Activated T-cell treated with anti-CD3 and anti-CD28 coated beads for 48 hours (primary cell): ENCODE measurements at regions not wholly inside any gene's neighbourhood (a gene's known extent, or its start where the extent isn't known, plus 50 kb on each side); places are given as distances from the start of the nearest gene placed in this dataset.

Experiments
- DNase-seq: peaks from one replicate; pipeline ENCODE4 v3.0.0-alpha.2; 2020; ENCODE audit warnings: low read depth

DNA sequence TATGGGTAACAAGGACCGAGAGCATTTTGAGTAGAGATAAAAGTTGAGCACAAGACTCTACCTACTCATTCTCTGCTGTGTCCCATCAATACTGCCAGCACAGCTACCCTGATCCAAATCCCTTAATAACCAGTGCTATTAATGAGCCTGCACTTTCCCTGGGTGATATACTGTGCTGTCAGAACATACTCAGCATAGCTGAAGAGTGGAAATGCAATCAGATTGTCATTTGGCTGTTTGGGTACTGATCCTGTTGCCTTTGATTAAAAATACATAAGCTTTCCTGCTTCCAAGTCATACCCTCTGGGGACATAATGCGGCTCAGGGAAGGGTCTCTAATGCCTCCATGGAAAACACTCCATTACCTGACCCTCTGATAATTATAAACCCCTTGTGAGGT is 917.5 kb downstream of the SQOR start:
- DNase-seq: no peak

DNA sequence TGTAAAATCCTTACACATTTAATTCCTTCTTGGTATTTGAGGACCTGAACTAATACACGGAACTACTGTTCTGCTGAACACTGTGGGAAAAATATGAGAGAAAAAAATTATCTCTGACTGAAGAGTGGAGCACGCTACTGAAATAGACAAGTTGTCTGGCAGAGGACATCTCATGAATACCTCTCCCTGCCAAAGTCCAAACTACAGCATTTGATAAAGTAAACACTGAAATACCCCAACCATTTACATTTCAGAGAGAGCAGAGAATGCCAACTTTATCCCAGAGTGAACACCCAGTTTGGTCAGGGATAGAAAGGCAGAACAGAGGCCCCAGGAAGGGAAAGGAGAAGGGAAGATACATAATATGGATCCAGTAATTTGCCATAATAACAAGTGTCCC is 920.7 kb downstream of the SQOR start:
- no peak for DNase-seq

- DNase-seq: no peak
These were observed 921.2 kb downstream of the SQOR start for GRCh38 chr15:46556010-46556409.

- DNase-seq: no peak
These were observed 921.9 kb downstream of the SQOR start for GRCh38 chr15:46556559-46557379.

- no peak for DNase-seq
These were observed 933.1 kb downstream of the SQOR start for GRCh38 chr15:46567968-46568367.

- no peak for DNase-seq
These were observed 935.0 kb downstream of the SQOR start for GRCh38 chr15:46569781-46570180.

GRCh38 chr15:46576646-46577395 is 942.0 kb downstream of the SQOR start:
- no peak for DNase-seq

GRCh38 chr15:46577767-46578166 is 942.9 kb downstream of the SQOR start:
- no peak for DNase-seq

GRCh38 chr15:46580487-46580886 is 945.7 kb downstream of the SQOR start:
- no peak for DNase-seq

DNA sequence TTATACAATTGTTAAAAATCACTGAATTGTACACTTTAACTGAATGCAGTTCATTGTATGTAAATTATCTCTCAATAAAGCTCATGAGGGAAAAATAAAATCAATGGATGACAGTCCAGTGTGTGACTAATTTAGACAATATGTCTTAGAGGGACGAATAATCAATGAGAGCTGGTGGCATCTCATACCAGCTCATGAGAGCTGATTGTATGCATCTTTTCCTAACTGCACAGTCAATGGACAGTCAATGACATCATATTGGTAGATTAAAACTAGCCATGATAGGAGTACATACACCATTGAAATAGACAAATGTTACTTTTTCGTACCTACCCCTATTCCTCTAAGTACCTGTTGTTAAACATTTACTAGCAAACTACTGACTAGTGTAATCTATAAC is 946.1 kb downstream of the SQOR start:
- no peak for DNase-seq

DNA sequence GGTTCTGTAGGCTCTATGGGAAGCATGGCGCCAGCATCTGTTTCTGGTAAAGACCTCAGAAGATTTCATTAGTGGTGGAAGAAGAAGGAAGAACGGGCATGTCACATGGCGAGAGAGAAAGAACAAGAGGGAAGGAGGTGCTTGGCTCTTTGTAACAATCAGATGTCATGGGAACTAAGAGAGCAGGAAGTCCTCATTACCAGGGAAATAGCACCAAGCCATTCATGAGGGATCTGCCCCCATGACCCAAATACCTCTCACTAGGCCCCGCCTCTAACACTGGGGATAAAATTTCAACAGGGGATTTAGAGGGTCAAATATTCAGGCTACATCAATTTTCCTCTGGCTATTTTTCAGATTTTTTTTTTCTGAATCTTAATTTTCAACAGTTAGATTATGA is 954.3 kb downstream of the SQOR start:
- no peak for DNase-seq

DNA sequence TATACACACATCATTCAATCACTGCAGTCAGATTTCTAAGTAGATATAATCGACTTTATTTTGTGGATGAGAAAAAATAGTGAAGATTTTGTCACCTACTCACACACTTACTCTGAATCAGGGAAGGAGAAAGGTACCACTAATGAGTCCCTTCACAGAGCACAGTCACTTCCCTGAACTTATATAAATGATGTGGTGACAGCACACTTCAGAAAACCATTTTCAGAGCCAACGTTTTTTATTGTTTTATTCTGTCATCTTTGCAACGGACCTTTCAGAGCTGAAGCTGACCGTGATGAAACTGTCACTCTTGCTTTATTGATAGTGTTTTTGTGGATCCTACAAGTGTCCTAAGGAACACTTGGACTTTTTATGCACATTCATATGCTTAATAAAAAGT is 956.6 kb downstream of the SQOR start:
- DNase-seq: no peak

GRCh38 chr15:46595016-46595415 is 960.2 kb downstream of the SQOR start:
- DNase-seq: no peak

GRCh38 chr15:46607077-46607476 is 972.2 kb downstream of the SQOR start:
- no peak for DNase-seq

GRCh38 chr15:46616033-46616432 is 981.2 kb downstream of the SQOR start:
- no peak for DNase-seq

GRCh38 chr15:46617507-46617906 is 982.7 kb downstream of the SQOR start:
- DNase-seq: no peak

DNA sequence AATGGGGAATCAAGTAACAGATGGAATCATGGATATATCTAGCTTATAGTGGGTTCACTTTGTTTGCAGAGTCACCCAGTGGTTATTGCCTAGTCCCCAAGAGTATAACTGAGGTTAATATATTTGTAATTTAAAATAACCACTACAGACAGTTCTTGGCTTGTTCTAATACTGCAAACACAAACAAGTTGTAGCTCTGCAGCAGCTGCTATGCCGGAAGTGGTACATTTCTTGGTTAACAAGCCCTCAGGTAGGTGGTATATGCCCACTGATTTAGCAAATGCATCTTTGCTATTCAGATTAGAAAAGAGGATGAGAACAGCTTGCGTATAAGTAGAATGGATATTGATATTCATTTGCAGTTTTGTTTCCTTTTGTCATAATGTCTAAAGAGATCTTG is 984.2 kb downstream of the SQOR start:
- no peak for DNase-seq

DNA sequence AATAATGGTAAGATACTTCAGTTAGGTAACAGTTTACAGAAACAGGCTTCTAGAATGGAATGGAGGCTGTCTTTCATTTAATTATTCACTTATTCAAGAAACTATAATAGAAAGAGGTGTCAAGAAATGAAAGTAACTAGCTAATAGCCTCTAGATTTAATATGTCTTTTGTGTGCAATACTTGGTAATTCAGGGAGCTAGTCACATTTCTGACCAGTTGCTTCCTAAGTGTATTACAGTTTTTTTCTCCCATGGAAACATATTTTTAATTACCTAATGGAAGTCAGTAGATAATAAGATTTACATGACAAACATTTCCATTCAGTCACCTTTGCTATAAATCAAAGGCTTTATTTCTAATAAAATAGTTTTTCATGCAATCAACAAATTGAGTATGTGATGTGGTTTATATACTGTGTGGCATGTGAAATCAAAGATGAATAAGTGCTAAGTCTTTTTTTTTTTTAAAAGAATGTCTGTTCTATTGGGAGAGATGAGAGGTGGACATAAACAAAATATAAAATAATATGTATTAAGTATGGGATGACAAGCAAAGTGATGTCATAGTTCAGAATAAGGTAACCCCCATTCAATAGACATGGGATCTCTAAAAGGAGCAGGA is 985.7 kb downstream of the SQOR start:
- DNase-seq: no peak

DNA sequence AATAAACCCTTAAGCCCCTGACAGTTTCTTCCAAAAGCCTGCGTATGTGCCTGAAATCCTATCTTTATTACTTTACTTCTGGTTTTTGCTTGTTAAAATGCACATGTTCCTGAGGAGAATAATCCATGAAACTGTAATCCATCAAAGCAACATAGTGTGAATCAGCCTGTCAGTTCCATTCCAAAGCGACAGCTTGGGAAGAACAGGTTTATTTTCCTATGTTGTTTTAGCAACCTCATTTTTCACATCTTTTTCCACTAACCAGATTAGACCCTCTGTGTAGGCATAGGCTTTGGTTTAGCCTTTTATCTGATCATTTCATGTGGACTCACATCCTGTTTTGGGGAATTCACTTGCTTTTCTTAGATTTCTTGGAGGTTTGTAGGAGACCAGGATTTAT is 988.0 kb downstream of the SQOR start:
- no peak for DNase-seq

DNA sequence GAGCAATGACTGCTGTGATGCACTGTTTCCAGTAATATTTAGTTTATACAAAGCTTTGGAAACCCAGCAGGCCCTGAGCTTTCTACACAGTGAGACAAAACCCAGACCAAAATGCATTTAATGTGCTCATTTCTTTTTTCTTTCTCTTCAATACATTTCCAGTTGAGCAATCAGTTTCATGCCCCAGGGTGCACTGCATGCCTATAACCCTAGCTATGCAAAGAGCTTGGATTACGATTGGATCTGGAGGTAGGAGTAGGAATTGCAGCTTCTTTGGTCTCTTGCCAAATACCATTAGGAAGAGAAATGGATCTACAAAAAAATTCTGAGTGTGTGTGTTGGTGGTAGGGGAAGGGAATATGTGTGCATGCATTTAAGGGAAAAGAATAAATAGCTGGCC is 1001.4 kb downstream of the SQOR start:
- no peak for DNase-seq

GRCh38 chr15:46644501-46645481 is 1010.0 kb downstream of the SQOR start:
- no peak for DNase-seq

- DNase-seq: no peak
These were observed 1011.7 kb downstream of the SQOR start for GRCh38 chr15:46646490-46646889.
